H1 (cell line): ENCODE measurements at regions not wholly inside any gene's neighbourhood (a gene's known extent, or its start where the extent isn't known, plus 50 kb on each side); places are given as distances from the start of the nearest gene placed in this dataset.

ENCODE experiments used
- CHD1 ChIP-seq: IDR thresholded peaks from 2 replicates; pipeline ENCODE4 v1.6.1; 2012; ENCODE audit warnings: low read depth, low read length, improper control_type of control experiment

DNA sequence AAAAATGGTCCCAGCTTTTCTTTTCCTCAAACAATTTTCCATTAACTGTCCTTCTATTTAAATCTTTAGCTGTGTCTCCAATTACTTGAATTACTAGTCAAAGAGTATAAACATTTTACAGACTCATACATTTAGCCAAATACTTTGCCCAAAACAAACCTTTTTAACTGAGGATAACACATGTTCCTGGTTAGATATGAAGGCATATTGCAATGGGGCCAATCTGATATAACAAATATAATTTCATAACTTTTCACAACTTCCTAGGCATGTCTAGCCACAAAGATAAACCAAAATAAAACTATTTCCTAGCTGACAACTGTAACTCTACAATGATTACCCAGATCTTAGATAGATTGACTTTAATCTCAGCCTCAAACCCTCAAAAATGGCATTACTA, 247.5 kb upstream of the ZNF521 start (continued):
- no peak for TF ChIP-seq CHD1
